ENCODE measurements at regions not wholly inside any gene's neighbourhood (a gene's known extent, or its start where the extent isn't known, plus 50 kb on each side); places are given as distances from the start of the nearest gene placed in this dataset.
A peak's percentile ranks its signal among the peaks of the same experiment; 100 is the strongest.

GRCh38 chr12:97167598-97167997 lies 260.5 kb downstream of the NEDD1 start:
- no peaks in the 10 kb centered on the region for H3K4me1 Mint-ChIP-seq
- H3K27me3 Mint-ChIP-seq = peaks cover 4% of the 10 kb centered on the region
- Histone ChIP-seq H3K9me3 (ENCODE audit: control insufficient read depth in 2 of 2, low read length in 2 of 2) (no peaks in the 10 kb centered on the region), H3K4me1 (ENCODE audit: control insufficient read depth, insufficient read depth, low read length, poor library complexity, severe bottlenecking) (no peaks in the 10 kb centered on the region), H3K27me3 (ENCODE audit: control insufficient read depth, insufficient read depth, low read length) (peaks cover 2% of the 10 kb centered on the region), H3K4me3 (ENCODE audit: low read depth, low read length) (no peak overlapping the region), H3K36me3 (ENCODE audit: control insufficient read depth, insufficient read depth, low read length) (no peaks in the 10 kb centered on the region), H3K27ac (ENCODE audit: insufficient read depth, low read length, poor library complexity, severe bottlenecking) (no peak overlapping the region)
- H3K9me3 Mint-ChIP-seq = peaks cover 0 to 8% (median 0%) of the 10 kb centered on the region in 7 donors
- DNase-seq = no peak
- no peak overlapping the region for H3K4me3 Mint-ChIP-seq
- H3K27ac Mint-ChIP-seq = no peak overlapping the region
- no peak for ATAC-seq (ENCODE audit: low read depth in 2 of 2)
- H3K36me3 Mint-ChIP-seq = no peaks in the 10 kb centered on the region

- Histone ChIP-seq H3K9me3 (ENCODE audit: control insufficient read depth in 2 of 2, low read length in 2 of 2) (no peaks in the 10 kb centered on the region), H3K36me3 (ENCODE audit: control insufficient read depth, insufficient read depth, low read length) (no peaks in the 10 kb centered on the region), H3K27me3 (ENCODE audit: control insufficient read depth, insufficient read depth, low read length) (peaks cover 2% of the 10 kb centered on the region), H3K4me1 (ENCODE audit: control insufficient read depth, insufficient read depth, low read length, poor library complexity, severe bottlenecking) (no peaks in the 10 kb centered on the region), H3K27ac (ENCODE audit: insufficient read depth, low read length, poor library complexity, severe bottlenecking) (no peak overlapping the region), H3K4me3 (ENCODE audit: low read depth, low read length) (no peak overlapping the region)
- peaks cover 4% of the 10 kb centered on the region for H3K27me3 Mint-ChIP-seq
- H3K4me1 Mint-ChIP-seq = no peaks in the 10 kb centered on the region
- H3K4me3 Mint-ChIP-seq = no peak overlapping the region
- H3K36me3 Mint-ChIP-seq = no peaks in the 10 kb centered on the region
- H3K9me3 Mint-ChIP-seq = peaks cover 0 to 7% (median 0%) of the 10 kb centered on the region in 7 donors
- DNase-seq = no peak
- H3K27ac Mint-ChIP-seq = no peak overlapping the region
- no peak for ATAC-seq (ENCODE audit: low read depth in 2 of 2)
These were observed 261.7 kb downstream of the NEDD1 start for GRCh38 chr12:97168804-97169203.

- Histone ChIP-seq H3K9me3 (ENCODE audit: control insufficient read depth in 2 of 2, low read length in 2 of 2) (no peaks in the 10 kb centered on the region), H3K4me3 (ENCODE audit: low read depth, low read length) (no peak overlapping the region), H3K27me3 (ENCODE audit: control insufficient read depth, insufficient read depth, low read length) (peaks cover 2% of the 10 kb centered on the region), H3K36me3 (ENCODE audit: control insufficient read depth, insufficient read depth, low read length) (no peaks in the 10 kb centered on the region), H3K4me1 (ENCODE audit: control insufficient read depth, insufficient read depth, low read length, poor library complexity, severe bottlenecking) (no peaks in the 10 kb centered on the region), H3K27ac (ENCODE audit: insufficient read depth, low read length, poor library complexity, severe bottlenecking) (no peak overlapping the region)
- Mint-ChIP-seq H3K4me1 (no peaks in the 10 kb centered on the region), H3K27ac (peak overlapping the region in 1 of 3 donors; percentile 9), H3K36me3 (no peaks in the 10 kb centered on the region), H3K9me3 (peaks cover 0 to 2% (median 0%) of the 10 kb centered on the region in 7 donors), H3K4me3 (no peak overlapping the region), H3K27me3 (peaks cover 7% of the 10 kb centered on the region)
- ATAC-seq (ENCODE audit: low read depth in 2 of 2) (no peak), DNase-seq (no peak)
These were observed 263.0 kb downstream of the NEDD1 start for GRCh38 chr12:97169889-97170567.

DNA sequence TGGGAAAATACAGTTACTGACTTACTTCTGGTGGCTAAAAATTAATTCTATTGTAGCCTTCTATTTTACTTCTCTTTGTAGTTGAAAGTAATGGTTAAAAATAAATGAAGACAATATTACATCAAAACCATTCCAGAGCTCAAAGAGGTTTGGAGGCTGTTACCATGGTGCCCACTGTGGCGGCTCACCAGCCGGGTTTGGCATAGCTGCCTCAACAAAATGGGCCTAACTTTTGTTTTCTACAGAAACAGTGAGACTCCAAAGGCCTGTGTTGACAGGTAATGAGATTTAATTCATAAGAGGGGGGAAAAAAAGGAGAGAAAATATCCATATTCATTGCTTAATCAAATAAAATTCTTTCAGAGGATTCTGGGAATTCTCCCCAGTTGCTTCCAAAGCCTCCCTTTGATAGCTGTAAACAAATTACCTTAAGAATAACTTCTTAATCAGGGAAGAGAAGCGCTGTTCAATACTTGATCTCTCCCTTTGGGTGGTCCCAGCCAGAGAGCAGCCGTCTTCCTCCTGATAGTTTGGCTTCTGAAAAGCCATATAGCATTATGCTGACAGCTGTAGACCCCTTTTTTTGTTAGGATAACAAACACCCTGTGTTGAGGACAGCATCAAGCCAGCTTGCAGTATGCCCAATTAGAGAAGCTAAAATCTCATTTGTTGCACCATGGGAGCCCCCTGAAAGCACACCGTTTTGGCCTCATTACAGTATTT lies 266.8 kb downstream of the NEDD1 start:
- H3K27ac ChIP-seq (ENCODE audit: insufficient read depth, low read length, poor library complexity, severe bottlenecking) = no peak overlapping the region
- no peaks in the 10 kb centered on the region for H3K4me1 Mint-ChIP-seq
- ATAC-seq (ENCODE audit: low read depth in 2 of 2) = no peak
- no peaks in the 10 kb centered on the region for H3K36me3 ChIP-seq (ENCODE audit: control insufficient read depth, insufficient read depth, low read length)
- H3K27me3 ChIP-seq (ENCODE audit: control insufficient read depth, insufficient read depth, low read length) = no peaks in the 10 kb centered on the region
- H3K9me3 Mint-ChIP-seq = peaks cover 0 to 3% (median 0%) of the 10 kb centered on the region in 7 donors
- no peak overlapping the region for H3K4me3 Mint-ChIP-seq
- H3K27ac Mint-ChIP-seq = no peak overlapping the region
- H3K36me3 Mint-ChIP-seq = no peaks in the 10 kb centered on the region
- H3K9me3 ChIP-seq (ENCODE audit: control insufficient read depth in 2 of 2, low read length in 2 of 2) = no peaks in the 10 kb centered on the region
- H3K27me3 Mint-ChIP-seq = peaks cover 7% of the 10 kb centered on the region
- DNase-seq = no peak
- H3K4me3 ChIP-seq (ENCODE audit: low read depth, low read length) = no peak overlapping the region
- no peaks in the 10 kb centered on the region for H3K4me1 ChIP-seq (ENCODE audit: control insufficient read depth, insufficient read depth, low read length, poor library complexity, severe bottlenecking)

DNA sequence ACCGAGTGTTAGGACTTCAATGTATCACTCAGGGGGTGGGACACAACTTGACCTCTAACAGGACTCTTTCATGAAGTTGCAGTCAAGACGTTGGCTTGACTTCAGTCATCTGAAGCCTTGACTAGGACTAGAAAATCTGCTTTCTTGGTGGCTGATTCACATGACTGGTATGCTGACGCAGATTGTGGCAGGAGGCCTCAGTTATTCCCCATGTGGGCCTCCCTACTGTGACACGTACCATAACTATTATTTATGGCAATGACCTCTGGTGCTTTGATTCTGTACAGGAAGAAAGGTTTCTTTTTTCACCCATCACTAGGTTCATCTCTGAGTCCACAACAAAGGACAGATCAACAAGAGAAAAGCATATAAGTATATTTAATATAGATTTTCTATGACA lies 270.4 kb downstream of the NEDD1 start:
- Histone ChIP-seq H3K4me3 (ENCODE audit: low read depth, low read length) (no peak overlapping the region), H3K27ac (ENCODE audit: insufficient read depth, low read length, poor library complexity, severe bottlenecking) (no peak overlapping the region), H3K9me3 (ENCODE audit: control insufficient read depth in 2 of 2, low read length in 2 of 2) (no peaks in the 10 kb centered on the region), H3K4me1 (ENCODE audit: control insufficient read depth, insufficient read depth, low read length, poor library complexity, severe bottlenecking) (no peaks in the 10 kb centered on the region), H3K36me3 (ENCODE audit: control insufficient read depth, insufficient read depth, low read length) (no peaks in the 10 kb centered on the region), H3K27me3 (ENCODE audit: control insufficient read depth, insufficient read depth, low read length) (no peaks in the 10 kb centered on the region)
- no peak overlapping the region for H3K27ac Mint-ChIP-seq
- peaks cover 0 to 3% (median 0%) of the 10 kb centered on the region in 7 donors for H3K9me3 Mint-ChIP-seq
- no peaks in the 10 kb centered on the region for H3K4me1 Mint-ChIP-seq
- no peaks in the 10 kb centered on the region for H3K36me3 Mint-ChIP-seq
- DNase-seq (no peak), ATAC-seq (ENCODE audit: low read depth in 2 of 2) (no peak)
- peaks cover 4% of the 10 kb centered on the region for H3K27me3 Mint-ChIP-seq
- H3K4me3 Mint-ChIP-seq = no peak overlapping the region

GRCh38 chr12:97181571-97182265 lies 274.7 kb downstream of the NEDD1 start:
- H3K27ac ChIP-seq (ENCODE audit: insufficient read depth, low read length, poor library complexity, severe bottlenecking) = no peak overlapping the region
- Mint-ChIP-seq H3K4me3 (no peak overlapping the region), H3K36me3 (no peaks in the 10 kb centered on the region), H3K27ac (no peak overlapping the region), H3K27me3 (no peaks in the 10 kb centered on the region), H3K4me1 (no peaks in the 10 kb centered on the region), H3K9me3 (peaks cover 0 to 3% (median 2%) of the 10 kb centered on the region in 7 donors)
- no peak overlapping the region for H3K4me3 ChIP-seq (ENCODE audit: low read depth, low read length)
- H3K27me3 ChIP-seq (ENCODE audit: control insufficient read depth, insufficient read depth, low read length) = no peaks in the 10 kb centered on the region
- DNase-seq (no peak), ATAC-seq (ENCODE audit: low read depth in 2 of 2) (no peak)
- H3K36me3 ChIP-seq (ENCODE audit: control insufficient read depth, insufficient read depth, low read length) = no peaks in the 10 kb centered on the region
- H3K4me1 ChIP-seq (ENCODE audit: control insufficient read depth, insufficient read depth, low read length, poor library complexity, severe bottlenecking) = no peaks in the 10 kb centered on the region
- no peaks in the 10 kb centered on the region for H3K9me3 ChIP-seq (ENCODE audit: control insufficient read depth in 2 of 2, low read length in 2 of 2)

DNA sequence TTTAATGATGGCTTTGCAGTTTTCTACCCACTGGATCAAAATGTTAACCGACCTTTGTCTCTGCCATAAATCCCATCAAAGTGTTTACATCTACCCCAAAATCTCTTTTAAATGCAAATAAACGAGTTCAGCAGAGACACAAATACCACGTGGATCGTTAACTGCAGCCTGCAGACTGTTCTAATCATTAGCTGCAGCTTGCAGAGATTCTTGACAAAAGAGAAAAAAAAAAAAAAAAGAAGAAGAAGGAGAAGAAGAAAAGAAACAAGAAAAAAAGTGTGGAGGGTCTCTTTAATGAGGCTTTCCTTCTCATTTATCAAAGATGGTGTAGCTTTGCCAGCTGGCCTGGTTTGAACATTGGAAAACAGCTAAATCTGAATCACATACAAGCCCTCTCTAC lies 275.7 kb downstream of the NEDD1 start:
- no peak overlapping the region for H3K27ac ChIP-seq (ENCODE audit: insufficient read depth, low read length, poor library complexity, severe bottlenecking)
- no peak overlapping the region for H3K4me3 ChIP-seq (ENCODE audit: low read depth, low read length)
- Mint-ChIP-seq H3K27me3 (no peaks in the 10 kb centered on the region), H3K4me3 (peak overlapping the region in 1 of 4 donors; percentile 33), H3K36me3 (no peaks in the 10 kb centered on the region), H3K4me1 (no peaks in the 10 kb centered on the region), H3K9me3 (peaks cover 0 to 4% (median 2%) of the 10 kb centered on the region in 7 donors), H3K27ac (no peak overlapping the region)
- H3K9me3 ChIP-seq (ENCODE audit: control insufficient read depth in 2 of 2, low read length in 2 of 2) = no peaks in the 10 kb centered on the region
- H3K27me3 ChIP-seq (ENCODE audit: control insufficient read depth, insufficient read depth, low read length) = no peaks in the 10 kb centered on the region
- DNase-seq = no peak
- no peaks in the 10 kb centered on the region for H3K4me1 ChIP-seq (ENCODE audit: control insufficient read depth, insufficient read depth, low read length, poor library complexity, severe bottlenecking)
- ATAC-seq (ENCODE audit: low read depth in 2 of 2) = no peak
- no peaks in the 10 kb centered on the region for H3K36me3 ChIP-seq (ENCODE audit: control insufficient read depth, insufficient read depth, low read length)

Measured in CD4-positive, CD25-positive, alpha-beta regulatory T cell (primary cell).